WTC11 (cell line): ENCODE measurements at regions not wholly inside any gene's neighbourhood (a gene's known extent, or its start where the extent isn't known, plus 50 kb on each side); places are given as distances from the start of the nearest gene placed in this dataset.

ENCODE experiments used
- ATAC-seq: fragments of 200-7000 bp; cut with Tn5 transposase; 2 replicates; pipeline ENCODE4 v1.10.0; 2021; ENCODE audit warnings: mild to moderate bottlenecking, moderate library complexity
- CTCF ChIA-PET: fragments of 300-600 bp; sonication (Branson Sonifier 250); formaldehyde crosslinking; loops from one replicate; lab custom pipeline; 2021; ENCODE audit warnings: antibody characterized with exemption; lab: Charles Lee
- POLR2A ChIA-PET: fragments of 350-600 bp; sonication (Branson Sonifier 250); formaldehyde crosslinking; loops from one replicate; lab custom pipeline; 2021; ENCODE audit warnings: antibody characterized with exemption; lab: Charles Lee
- DNase-seq: peaks from one replicate; pipeline ENCODE4 v3.0.0; 2021; ENCODE audit warnings: low spot score
- H3K27ac Mint-ChIP-seq: 2 replicates; pipeline ENCODE4 v1.8.0; 2021; ENCODE audit warnings: mixed read lengths
- H3K27me3 Mint-ChIP-seq: 2 replicates; pipeline ENCODE4 v1.8.0; 2021; ENCODE audit warnings: low read depth, mild to moderate bottlenecking, moderate library complexity, mixed read lengths
- H3K36me3 Mint-ChIP-seq: 2 replicates; pipeline ENCODE4 v1.8.0; 2021; ENCODE audit warnings: mixed read lengths
- H3K4me1 Mint-ChIP-seq: 2 replicates; pipeline ENCODE4 v1.8.0; 2022; ENCODE audit warnings: mixed read lengths
- H3K4me3 Mint-ChIP-seq: 2 replicates; pipeline ENCODE4 v1.8.0; 2021; ENCODE audit warnings: mild to moderate bottlenecking, moderate library complexity, mixed read lengths
- H3K9me3 Mint-ChIP-seq: 2 replicates; pipeline ENCODE4 v1.8.0; 2021; ENCODE audit warnings: mixed read lengths
- CDX4 ChIP-seq: fragments of 250-450 bp; sonication (Bioruptor Pico); IDR thresholded peaks from 2 replicates; pipeline ENCODE4 v1.9.0; 2021; ENCODE audit warnings: moderate library complexity, mild to moderate bottlenecking, inconsistent platforms, borderline replicate concordance
- EMX1 ChIP-seq: fragments of 250-450 bp; sonication (Bioruptor Pico); IDR thresholded peaks from 2 replicates; pipeline ENCODE4 v1.8.0; 2021; ENCODE audit warnings: mild to moderate bottlenecking
- ESRRA ChIP-seq: sonication (generic); formaldehyde crosslinking; IDR thresholded peaks from 2 replicates; pipeline ENCODE4 v1.8.1; 2022; ENCODE audit warnings: mild to moderate bottlenecking, missing genetic modification reagents, borderline replicate concordance
- FOXJ3 ChIP-seq: sonication (generic); formaldehyde crosslinking; IDR thresholded peaks from 2 replicates; pipeline ENCODE4 v1.9.0; 2021; ENCODE audit warnings: missing genetic modification reagents, mild to moderate bottlenecking, borderline replicate concordance
- FOXP4 ChIP-seq: sonication (generic); formaldehyde crosslinking; IDR thresholded peaks from 2 replicates; pipeline ENCODE4 v1.8.0; 2022; ENCODE audit warnings: mild to moderate bottlenecking, missing genetic modification reagents
- GABPB1 ChIP-seq: sonication (generic); formaldehyde crosslinking; IDR thresholded peaks from 2 replicates; pipeline ENCODE4 v1.8.1; 2023; ENCODE audit warnings: mild to moderate bottlenecking, missing genetic modification reagents
- GRHL2 ChIP-seq: fragments of 250-450 bp; sonication (Bioruptor Pico); IDR thresholded peaks from 2 replicates; pipeline ENCODE4 v1.8.0; 2022; ENCODE audit warnings: mild to moderate bottlenecking, moderate library complexity; ENCODE audit not compliant: insufficient replicate concordance, severe bottlenecking
- HMGA2 ChIP-seq: fragments of 250-450 bp; sonication (Bioruptor Pico); IDR thresholded peaks from 2 replicates; pipeline ENCODE4 v1.4.0; 2021; ENCODE audit warnings: mild to moderate bottlenecking, moderate library complexity
- IRF2 ChIP-seq: sonication (generic); formaldehyde crosslinking; IDR thresholded peaks from 2 replicates; pipeline ENCODE4 v1.8.0; 2022; ENCODE audit warnings: low read depth, missing genetic modification reagents, borderline replicate concordance
- JUN ChIP-seq: sonication (generic); formaldehyde crosslinking; IDR thresholded peaks from 2 replicates; pipeline ENCODE4 v1.8.0; 2023; ENCODE audit warnings: mild to moderate bottlenecking, missing genetic modification reagents
- KAT7 ChIP-seq: sonication (generic); formaldehyde crosslinking; IDR thresholded peaks from 2 replicates; pipeline ENCODE4 v1.8.1; 2023; ENCODE audit warnings: missing genetic modification reagents, mild to moderate bottlenecking, borderline replicate concordance
- MYBL2 ChIP-seq: sonication (generic); formaldehyde crosslinking; IDR thresholded peaks from 2 replicates; pipeline ENCODE4 v1.8.1; 2023; ENCODE audit warnings: mild to moderate bottlenecking, moderate library complexity, missing genetic modification reagents
- NFYB ChIP-seq: sonication (generic); formaldehyde crosslinking; conservative IDR thresholded peaks from 2 replicates; pipeline ENCODE4 v1.8.0; 2022; ENCODE audit warnings: low read depth, missing genetic modification reagents
- NR1H2 ChIP-seq: sonication (generic); formaldehyde crosslinking; IDR thresholded peaks from 2 replicates; pipeline ENCODE4 v1.9.0; 2021; ENCODE audit warnings: mild to moderate bottlenecking, moderate library complexity, missing genetic modification reagents
- NR2C2 ChIP-seq: sonication (generic); formaldehyde crosslinking; IDR thresholded peaks from 2 replicates; pipeline ENCODE4 v1.8.0; 2022; ENCODE audit warnings: mild to moderate bottlenecking, missing genetic modification reagents
- RELA ChIP-seq: sonication (generic); formaldehyde crosslinking; IDR thresholded peaks from 2 replicates; pipeline ENCODE4 v1.8.1; 2022; ENCODE audit warnings: missing genetic modification reagents, mild to moderate bottlenecking, borderline replicate concordance
- SOX15 ChIP-seq: fragments of 250-450 bp; sonication (Bioruptor Pico); IDR thresholded peaks from 2 replicates; pipeline ENCODE4 v1.9.0; 2021; ENCODE audit warnings: mild to moderate bottlenecking
- TCF7 ChIP-seq: sonication (generic); formaldehyde crosslinking; IDR thresholded peaks from 2 replicates; pipeline ENCODE4 v1.8.0; 2022; ENCODE audit warnings: mild to moderate bottlenecking, low read depth, missing genetic modification reagents, moderate library complexity
- TEAD1 ChIP-seq: sonication (generic); formaldehyde crosslinking; IDR thresholded peaks from 2 replicates; pipeline ENCODE4 v1.8.0; 2022; ENCODE audit warnings: mild to moderate bottlenecking, missing genetic modification reagents
- ZBTB21 ChIP-seq: sonication (generic); formaldehyde crosslinking; IDR thresholded peaks from 2 replicates; pipeline ENCODE4 v1.8.1; 2023; ENCODE audit warnings: mild to moderate bottlenecking, missing genetic modification reagents, borderline replicate concordance
- ZNF396 ChIP-seq: fragments of 250-450 bp; sonication (Bioruptor Pico); IDR thresholded peaks from 2 replicates; pipeline ENCODE4 v1.8.0; 2021; ENCODE audit warnings: mild to moderate bottlenecking, moderate library complexity, borderline replicate concordance
- ZNF416 ChIP-seq: fragments of 250-450 bp; sonication (Bioruptor Pico); IDR thresholded peaks from 2 replicates; pipeline ENCODE4 v1.9.0; 2021; ENCODE audit warnings: mild to moderate bottlenecking, inconsistent platforms
- ZNF532 ChIP-seq: fragments of 250-450 bp; sonication (Bioruptor Pico); IDR thresholded peaks from 2 replicates; pipeline ENCODE4 v1.9.0; 2021; ENCODE audit warnings: mild to moderate bottlenecking, borderline replicate concordance
- ZSCAN18 ChIP-seq: fragments of 250-450 bp; sonication (Bioruptor Pico); IDR thresholded peaks from 2 replicates; pipeline ENCODE4 v2.1.2; 2022; ENCODE audit warnings: mild to moderate bottlenecking, moderate library complexity
- TF ChIP-seq, protein P1 (sequence below): sonication (generic); formaldehyde crosslinking; IDR thresholded peaks from 2 replicates; pipeline ENCODE4 v1.8.0; 2022; ENCODE audit warnings: mild to moderate bottlenecking, missing genetic modification reagents
- TF ChIP-seq, protein P2 (sequence below): sonication (generic); formaldehyde crosslinking; IDR thresholded peaks from 2 replicates; pipeline ENCODE4 v1.8.1; 2023; ENCODE audit warnings: mild to moderate bottlenecking, missing genetic modification reagents

GRCh38 chr16:59053911-59054310 lies 319.8 kb upstream of the GOT2 start (continued):
- no peak for TF ChIP-seq HMGA2 (CRISPR knock-in tag)

GRCh38 chr16:59052231-59052630 lies 318.1 kb upstream of the GOT2 start:
- H3K9me3 Mint-ChIP-seq = no peaks in the 10 kb centered on the region
- DNase-seq = no peak
- TF ChIP-seq SOX15 (CRISPR knock-in tag) (no peak), IRF2 (CRISPR knock-in tag) (no peak), RELA (CRISPR knock-in tag) (no peak), TCF7 (CRISPR knock-in tag) (no peak), GRHL2 (CRISPR knock-in tag) (no peak), ZSCAN18 (CRISPR knock-in tag) (no peak), ZBTB21 (CRISPR knock-in tag) (no peak), ZNF532 (CRISPR knock-in tag) (no peak), ZNF416 (CRISPR knock-in tag) (no peak), ZNF396 (no peak), FOXP4 (CRISPR knock-in tag) (no peak)
- TF ChIP-seq, protein P1, sequence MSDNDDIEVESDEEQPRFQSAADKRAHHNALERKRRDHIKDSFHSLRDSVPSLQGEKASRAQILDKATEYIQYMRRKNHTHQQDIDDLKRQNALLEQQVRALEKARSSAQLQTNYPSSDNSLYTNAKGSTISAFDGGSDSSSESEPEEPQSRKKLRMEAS (CRISPR knock-in tag) = no peak
- TF ChIP-seq, protein P2, sequence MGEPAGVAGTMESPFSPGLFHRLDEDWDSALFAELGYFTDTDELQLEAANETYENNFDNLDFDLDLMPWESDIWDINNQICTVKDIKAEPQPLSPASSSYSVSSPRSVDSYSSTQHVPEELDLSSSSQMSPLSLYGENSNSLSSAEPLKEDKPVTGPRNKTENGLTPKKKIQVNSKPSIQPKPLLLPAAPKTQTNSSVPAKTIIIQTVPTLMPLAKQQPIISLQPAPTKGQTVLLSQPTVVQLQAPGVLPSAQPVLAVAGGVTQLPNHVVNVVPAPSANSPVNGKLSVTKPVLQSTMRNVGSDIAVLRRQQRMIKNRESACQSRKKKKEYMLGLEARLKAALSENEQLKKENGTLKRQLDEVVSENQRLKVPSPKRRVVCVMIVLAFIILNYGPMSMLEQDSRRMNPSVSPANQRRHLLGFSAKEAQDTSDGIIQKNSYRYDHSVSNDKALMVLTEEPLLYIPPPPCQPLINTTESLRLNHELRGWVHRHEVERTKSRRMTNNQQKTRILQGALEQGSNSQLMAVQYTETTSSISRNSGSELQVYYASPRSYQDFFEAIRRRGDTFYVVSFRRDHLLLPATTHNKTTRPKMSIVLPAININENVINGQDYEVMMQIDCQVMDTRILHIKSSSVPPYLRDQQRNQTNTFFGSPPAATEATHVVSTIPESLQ = no peak
- H3K36me3 Mint-ChIP-seq = no peaks in the 10 kb centered on the region
- ATAC-seq = no peak
- ChIA-PET POLR2A (no interaction called here), CTCF (no interaction called here)
- peaks cover 9% of the 10 kb centered on the region for H3K4me1 Mint-ChIP-seq
- H3K27ac Mint-ChIP-seq = no peak overlapping the region
- no peak overlapping the region for H3K4me3 Mint-ChIP-seq
- H3K27me3 Mint-ChIP-seq = no peaks in the 10 kb centered on the region

DNA sequence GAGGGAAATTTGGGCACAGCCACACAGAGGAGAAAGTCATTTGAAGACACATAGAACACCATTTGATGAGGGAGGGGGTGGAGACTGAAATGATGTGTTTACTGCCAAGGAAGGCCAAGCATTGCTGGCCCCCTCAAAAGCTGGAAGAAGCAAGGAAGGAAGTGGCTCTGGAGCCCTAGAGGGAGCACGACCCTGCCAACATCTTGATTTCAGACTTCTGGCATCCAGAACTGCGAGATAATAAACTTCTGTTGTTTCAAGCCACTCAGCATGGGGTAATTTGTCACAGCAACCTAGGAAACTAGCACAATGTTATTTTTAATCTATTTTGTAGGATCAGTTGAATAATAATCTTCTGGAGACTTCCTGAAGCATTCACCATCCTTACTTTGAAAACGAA lies 314.8 kb upstream of the GOT2 start:
- Mint-ChIP-seq H3K36me3 (no peaks in the 10 kb centered on the region), H3K4me1 (peaks cover 9% of the 10 kb centered on the region), H3K27me3 (no peaks in the 10 kb centered on the region), H3K9me3 (no peaks in the 10 kb centered on the region), H3K27ac (no peak overlapping the region), H3K4me3 (no peak overlapping the region)
- ATAC-seq (no peak), DNase-seq (no peak)
- ChIA-PET CTCF (interaction anchor here (0.8 kb wide), 1 partner anchor 205 kb away, joined by 3 read pairs; no protein-coding TSS in a partner anchor), POLR2A (no interaction called here)
- TF ChIP-seq EMX1 (no peak), CDX4 (CRISPR knock-in tag) (no peak), GABPB1 (no peak), FOXJ3 (CRISPR knock-in tag) (no peak), NFYB (CRISPR knock-in tag) (no peak), NR2C2 (CRISPR knock-in tag) (no peak), JUN (CRISPR knock-in tag) (no peak), NR1H2 (CRISPR knock-in tag) (no peak), ESRRA (CRISPR knock-in tag) (no peak), MYBL2 (no peak), TEAD1 (CRISPR knock-in tag) (no peak), KAT7 (CRISPR knock-in tag) (no peak), ZBTB21 (CRISPR knock-in tag) (no peak)
